GM23338 (cell line): ENCODE measurements at regions not wholly inside any gene's neighbourhood (a gene's known extent, or its start where the extent isn't known, plus 50 kb on each side); places are given as distances from the start of the nearest gene placed in this dataset.

Experiments
- CREB1 ChIP-seq: fragments of 250-450 bp; sonication (Bioruptor Pico); IDR thresholded peaks from 2 replicates; pipeline ENCODE4 v1.5.0; 2020; ENCODE audit warnings: low read depth, mild to moderate bottlenecking, moderate library complexity
- ETS1 ChIP-seq: IDR thresholded peaks from 2 replicates; pipeline ENCODE4 v1.6.1; 2016; ENCODE audit warnings: antibody characterized with exemption
- EZH2 ChIP-seq: fragments of 200-600 bp; sonication (generic); IDR thresholded peaks from one replicate; pipeline ENCODE4 v1.8.0; 2017; ENCODE audit warnings: antibody characterized with exemption, mild to moderate bottlenecking, low read depth; ENCODE audit not compliant: unreplicated experiment
- EZH2phosphoT487 ChIP-seq: fragments of 200-600 bp; sonication (generic); IDR thresholded peaks from one replicate; pipeline ENCODE4 v1.8.1; 2018; ENCODE audit warnings: antibody characterized with exemption; ENCODE audit not compliant: unreplicated experiment
- JUNB ChIP-seq: IDR thresholded peaks from one replicate; pipeline ENCODE4 v1.6.1; 2016; ENCODE audit warnings: antibody characterized with exemption; ENCODE audit not compliant: unreplicated experiment
- NANOG ChIP-seq: IDR thresholded peaks from 2 replicates; pipeline ENCODE4 v1.6.1; 2016; ENCODE audit warnings: antibody characterized with exemption, borderline replicate concordance
- POLR2AphosphoS5 ChIP-seq: IDR thresholded peaks from 2 replicates; pipeline ENCODE4 v1.6.1; 2016; ENCODE audit warnings: antibody characterized with exemption, low read depth
- STAT1 ChIP-seq: IDR thresholded peaks from one replicate; pipeline ENCODE4 v1.6.1; 2016; ENCODE audit warnings: antibody characterized with exemption; ENCODE audit not compliant: unreplicated experiment
- ZNF114 ChIP-seq: fragments of 250-450 bp; sonication (Bioruptor Pico); IDR thresholded peaks from 2 replicates; pipeline ENCODE4 v1.5.0; 2020; ENCODE audit warnings: mild to moderate bottlenecking, moderate library complexity
- ZNF331 ChIP-seq: fragments of 250-450 bp; sonication (Bioruptor Pico); IDR thresholded peaks from 2 replicates; pipeline ENCODE4 v1.5.0; 2020; ENCODE audit warnings: low read depth, mild to moderate bottlenecking, moderate library complexity
- TF ChIP-seq, protein P1 (sequence below), 2 experiments: fragments of 200-600 bp in 1 of 2; sonication (generic) in 1 of 2; conservative IDR thresholded peaks; 2 replicates each; pipeline versions ENCODE4 v1.5.1 to v1.6.1; 2016 to 2017; ENCODE audit warnings: antibody characterized with exemption in 2 of 2, low read depth in 2 of 2, mild to moderate bottlenecking in 2 of 2, moderate library complexity in 1 of 2
- TF ChIP-seq, protein P2 (sequence below): IDR thresholded peaks from one replicate; pipeline ENCODE4 v1.6.1; 2018; ENCODE audit warnings: antibody characterized with exemption; ENCODE audit not compliant: unreplicated experiment

DNA sequence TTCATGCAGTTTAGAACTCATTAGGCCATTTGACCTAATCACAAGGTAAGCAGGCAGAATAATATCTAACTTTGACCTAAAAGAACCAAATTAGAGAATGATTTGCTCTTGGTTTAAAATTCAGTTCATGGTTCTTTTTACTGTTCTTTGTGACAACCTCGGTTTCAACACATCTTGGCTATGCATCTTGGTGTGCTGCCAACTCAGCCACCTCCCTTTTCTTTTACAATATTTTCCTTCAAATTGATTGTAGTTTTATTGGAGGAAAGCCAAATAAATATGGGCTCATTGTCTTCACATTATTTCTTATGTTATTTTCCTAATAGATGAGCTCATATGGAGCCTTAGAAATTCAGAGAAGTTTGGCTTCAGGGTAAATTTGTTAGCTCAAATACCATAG, 338.3 kb downstream of the SIPA1L2 start:
- TF ChIP-seq CREB1 (CRISPR knock-in tag) (no peak), ZNF114 (CRISPR knock-in tag) (no peak), POLR2AphosphoS5 (no peak), ZNF331 (CRISPR knock-in tag) (no peak), JUNB (no peak), EZH2 (no peak), EZH2phosphoT487 (no peak), NANOG (no peak), STAT1 (no peak), ETS1 (no peak)
- TF ChIP-seq, protein P1, sequence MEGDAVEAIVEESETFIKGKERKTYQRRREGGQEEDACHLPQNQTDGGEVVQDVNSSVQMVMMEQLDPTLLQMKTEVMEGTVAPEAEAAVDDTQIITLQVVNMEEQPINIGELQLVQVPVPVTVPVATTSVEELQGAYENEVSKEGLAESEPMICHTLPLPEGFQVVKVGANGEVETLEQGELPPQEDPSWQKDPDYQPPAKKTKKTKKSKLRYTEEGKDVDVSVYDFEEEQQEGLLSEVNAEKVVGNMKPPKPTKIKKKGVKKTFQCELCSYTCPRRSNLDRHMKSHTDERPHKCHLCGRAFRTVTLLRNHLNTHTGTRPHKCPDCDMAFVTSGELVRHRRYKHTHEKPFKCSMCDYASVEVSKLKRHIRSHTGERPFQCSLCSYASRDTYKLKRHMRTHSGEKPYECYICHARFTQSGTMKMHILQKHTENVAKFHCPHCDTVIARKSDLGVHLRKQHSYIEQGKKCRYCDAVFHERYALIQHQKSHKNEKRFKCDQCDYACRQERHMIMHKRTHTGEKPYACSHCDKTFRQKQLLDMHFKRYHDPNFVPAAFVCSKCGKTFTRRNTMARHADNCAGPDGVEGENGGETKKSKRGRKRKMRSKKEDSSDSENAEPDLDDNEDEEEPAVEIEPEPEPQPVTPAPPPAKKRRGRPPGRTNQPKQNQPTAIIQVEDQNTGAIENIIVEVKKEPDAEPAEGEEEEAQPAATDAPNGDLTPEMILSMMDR (conservative IDR thresholded peaks at IDR 0.05; ENCODE audit: low read depth in 2 of 2) = no peak
- TF ChIP-seq, protein P2, sequence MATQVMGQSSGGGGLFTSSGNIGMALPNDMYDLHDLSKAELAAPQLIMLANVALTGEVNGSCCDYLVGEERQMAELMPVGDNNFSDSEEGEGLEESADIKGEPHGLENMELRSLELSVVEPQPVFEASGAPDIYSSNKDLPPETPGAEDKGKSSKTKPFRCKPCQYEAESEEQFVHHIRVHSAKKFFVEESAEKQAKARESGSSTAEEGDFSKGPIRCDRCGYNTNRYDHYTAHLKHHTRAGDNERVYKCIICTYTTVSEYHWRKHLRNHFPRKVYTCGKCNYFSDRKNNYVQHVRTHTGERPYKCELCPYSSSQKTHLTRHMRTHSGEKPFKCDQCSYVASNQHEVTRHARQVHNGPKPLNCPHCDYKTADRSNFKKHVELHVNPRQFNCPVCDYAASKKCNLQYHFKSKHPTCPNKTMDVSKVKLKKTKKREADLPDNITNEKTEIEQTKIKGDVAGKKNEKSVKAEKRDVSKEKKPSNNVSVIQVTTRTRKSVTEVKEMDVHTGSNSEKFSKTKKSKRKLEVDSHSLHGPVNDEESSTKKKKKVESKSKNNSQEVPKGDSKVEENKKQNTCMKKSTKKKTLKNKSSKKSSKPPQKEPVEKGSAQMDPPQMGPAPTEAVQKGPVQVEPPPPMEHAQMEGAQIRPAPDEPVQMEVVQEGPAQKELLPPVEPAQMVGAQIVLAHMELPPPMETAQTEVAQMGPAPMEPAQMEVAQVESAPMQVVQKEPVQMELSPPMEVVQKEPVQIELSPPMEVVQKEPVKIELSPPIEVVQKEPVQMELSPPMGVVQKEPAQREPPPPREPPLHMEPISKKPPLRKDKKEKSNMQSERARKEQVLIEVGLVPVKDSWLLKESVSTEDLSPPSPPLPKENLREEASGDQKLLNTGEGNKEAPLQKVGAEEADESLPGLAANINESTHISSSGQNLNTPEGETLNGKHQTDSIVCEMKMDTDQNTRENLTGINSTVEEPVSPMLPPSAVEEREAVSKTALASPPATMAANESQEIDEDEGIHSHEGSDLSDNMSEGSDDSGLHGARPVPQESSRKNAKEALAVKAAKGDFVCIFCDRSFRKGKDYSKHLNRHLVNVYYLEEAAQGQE = no peak
